MCF 10A (cell line): ENCODE measurements at regions not wholly inside any gene's neighbourhood (a gene's known extent, or its start where the extent isn't known, plus 50 kb on each side); places are given as distances from the start of the nearest gene placed in this dataset.
A peak's percentile ranks its signal among the peaks of the same experiment; 100 is the strongest.
"Not testable (repeated sequence)": the region's sequence is repeated elsewhere in the genome, so short reads cannot be mapped to it uniquely, and the experiment has no call there.

ENCODE experiments used
- BruUV-seq: library from RNA; stranded (reverse); fragments of 400-500 nt; replicated peaks from 2 replicates; lab custom pipeline; 2021; lab: Mats Ljungman, UMichigan
- CTCF ChIA-PET: fragments of 300-600 bp; sonication (Branson Sonifier 250); formaldehyde crosslinking; extraction: SDS; loops from one replicate; lab custom pipeline; 2021; ENCODE audit warnings: antibody characterized with exemption, inconsistent platforms; lab: Yijun Ruan, JAX
- POLR2A ChIA-PET: fragments of 300-600, 350-650 bp; sonication (Branson Sonifier 250); formaldehyde crosslinking; extraction: SDS; loops from one replicate; lab custom pipeline; 2020; ENCODE audit warnings: antibody characterized with exemption, inconsistent platforms; lab: Yijun Ruan, JAX
- DNase-seq: peaks from one replicate; pipeline ENCODE4 v3.0.0-alpha.2; 2018; ENCODE audit not compliant: unreplicated experiment
- H3K27ac Mint-ChIP-seq: one replicate; pipeline ENCODE4 v1.8.0; 2022; ENCODE audit warnings: mild to moderate bottlenecking, low read depth, mixed read lengths; ENCODE audit not compliant: unreplicated experiment
- H3K27me3 Mint-ChIP-seq: one replicate; pipeline ENCODE4 v1.8.0; 2022; ENCODE audit warnings: mixed read lengths; ENCODE audit not compliant: insufficient read depth, unreplicated experiment
- H3K36me3 Mint-ChIP-seq: one replicate; pipeline ENCODE4 v1.8.0; 2022; ENCODE audit warnings: mild to moderate bottlenecking, moderate library complexity, mixed read lengths; ENCODE audit not compliant: insufficient read depth, unreplicated experiment
- H3K4me1 Mint-ChIP-seq: one replicate; pipeline ENCODE4 v1.8.0; 2022; ENCODE audit warnings: mixed read lengths; ENCODE audit not compliant: insufficient read depth, unreplicated experiment
- H3K4me3 Mint-ChIP-seq: one replicate; pipeline ENCODE4 v1.8.0; 2022; ENCODE audit warnings: mild to moderate bottlenecking, moderate library complexity, mixed read lengths; ENCODE audit not compliant: unreplicated experiment
- H3K9me3 Mint-ChIP-seq: one replicate; pipeline ENCODE4 v1.8.0; 2022; ENCODE audit warnings: mixed read lengths; ENCODE audit not compliant: unreplicated experiment
- intact Hi-C: fragments of 100-400 bp; cut with micrococcal nuclease; formaldehyde crosslinking; loops from 2 replicates; pipeline ENCODE4 v1.14.1; 2022
- TF ChIP-seq, protein P1 (sequence below): fragments of 200-600 bp; IDR thresholded peaks from one replicate; pipeline ENCODE4 v1.8.0; 2022; ENCODE audit warnings: antibody characterized with exemption, mild to moderate bottlenecking; ENCODE audit not compliant: unreplicated experiment

DNA sequence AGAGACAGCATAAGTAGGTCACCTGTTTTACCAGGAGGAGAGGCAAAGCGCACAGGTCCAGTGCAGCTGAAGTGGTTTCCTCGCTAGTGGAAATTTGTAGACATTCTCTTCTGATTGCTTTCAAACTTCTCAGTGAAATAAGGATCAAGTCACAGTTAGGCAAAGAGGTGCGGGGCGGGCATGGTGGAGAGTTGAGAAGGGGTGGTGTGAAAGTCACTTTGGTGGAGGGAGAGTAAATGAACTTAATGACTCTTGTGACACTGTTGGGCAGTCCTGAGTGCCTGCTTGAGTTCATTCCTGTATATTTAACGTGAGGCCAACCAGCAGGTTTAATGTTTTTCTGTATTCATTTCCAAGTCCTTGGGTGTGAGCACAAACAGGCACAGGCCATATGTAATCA is 235.6 kb downstream of the TRIML1 start:
- ChIA-PET POLR2A (no interaction called here), CTCF (interaction anchor here (1.0 kb wide), 1 partner anchor 766 kb away, joined by 4 read pairs; no protein-coding TSS in a partner anchor)
- no peak overlapping the region for H3K4me3 Mint-ChIP-seq
- intact Hi-C loops, result loop anchor here (10.0 kb wide), 1 partner anchor 1420 kb away; no protein-coding TSS in a partner anchor
- DNase-seq, result no peak
- H3K36me3 Mint-ChIP-seq, result no peaks in the 10 kb centered on the region
- H3K27me3 Mint-ChIP-seq, result no peaks in the 10 kb centered on the region
- no TSS peak for BruUV-seq
- peaks cover 5% of the 10 kb centered on the region for H3K4me1 Mint-ChIP-seq
- TF ChIP-seq, protein P1, sequence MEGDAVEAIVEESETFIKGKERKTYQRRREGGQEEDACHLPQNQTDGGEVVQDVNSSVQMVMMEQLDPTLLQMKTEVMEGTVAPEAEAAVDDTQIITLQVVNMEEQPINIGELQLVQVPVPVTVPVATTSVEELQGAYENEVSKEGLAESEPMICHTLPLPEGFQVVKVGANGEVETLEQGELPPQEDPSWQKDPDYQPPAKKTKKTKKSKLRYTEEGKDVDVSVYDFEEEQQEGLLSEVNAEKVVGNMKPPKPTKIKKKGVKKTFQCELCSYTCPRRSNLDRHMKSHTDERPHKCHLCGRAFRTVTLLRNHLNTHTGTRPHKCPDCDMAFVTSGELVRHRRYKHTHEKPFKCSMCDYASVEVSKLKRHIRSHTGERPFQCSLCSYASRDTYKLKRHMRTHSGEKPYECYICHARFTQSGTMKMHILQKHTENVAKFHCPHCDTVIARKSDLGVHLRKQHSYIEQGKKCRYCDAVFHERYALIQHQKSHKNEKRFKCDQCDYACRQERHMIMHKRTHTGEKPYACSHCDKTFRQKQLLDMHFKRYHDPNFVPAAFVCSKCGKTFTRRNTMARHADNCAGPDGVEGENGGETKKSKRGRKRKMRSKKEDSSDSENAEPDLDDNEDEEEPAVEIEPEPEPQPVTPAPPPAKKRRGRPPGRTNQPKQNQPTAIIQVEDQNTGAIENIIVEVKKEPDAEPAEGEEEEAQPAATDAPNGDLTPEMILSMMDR, result no peak
- peaks cover 15% of the 10 kb centered on the region for H3K9me3 Mint-ChIP-seq
- peak overlapping the region; percentile 2 for H3K27ac Mint-ChIP-seq

DNA sequence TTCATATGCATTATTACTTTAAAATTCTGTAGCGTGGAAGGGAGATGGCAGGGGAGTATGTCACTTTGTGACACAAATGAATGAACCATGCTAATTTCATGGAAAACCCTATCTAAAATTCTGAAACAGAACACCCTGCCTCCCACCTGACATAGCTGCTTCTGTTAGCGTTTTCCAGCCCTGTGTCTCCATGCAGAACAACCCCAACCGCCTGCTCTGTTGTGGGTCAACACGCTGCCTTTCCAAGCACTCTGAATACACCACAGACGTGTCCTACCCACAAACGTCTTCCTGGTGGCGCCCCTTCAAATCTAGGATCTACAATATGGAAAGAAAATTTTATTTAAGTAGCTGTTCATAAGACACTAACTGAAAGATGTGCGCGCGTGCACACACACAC is 238.6 kb downstream of the TRIML1 start:
- no peak overlapping the region for H3K27ac Mint-ChIP-seq
- TF ChIP-seq, protein P1, result no peak
- ChIA-PET POLR2A (no interaction called here), CTCF (no interaction called here)
- H3K4me3 Mint-ChIP-seq, result no peak overlapping the region
- no peaks in the 10 kb centered on the region for H3K27me3 Mint-ChIP-seq
- DNase-seq, result no peak
- H3K36me3 Mint-ChIP-seq, result no peaks in the 10 kb centered on the region
- intact Hi-C loops, result loop anchor here (10.0 kb wide), 1 partner anchor 1417 kb away; no protein-coding TSS in a partner anchor
- peaks cover 2% of the 10 kb centered on the region for H3K4me1 Mint-ChIP-seq
- no TSS peak for BruUV-seq
- H3K9me3 Mint-ChIP-seq, result peaks cover 21% of the 10 kb centered on the region

DNA sequence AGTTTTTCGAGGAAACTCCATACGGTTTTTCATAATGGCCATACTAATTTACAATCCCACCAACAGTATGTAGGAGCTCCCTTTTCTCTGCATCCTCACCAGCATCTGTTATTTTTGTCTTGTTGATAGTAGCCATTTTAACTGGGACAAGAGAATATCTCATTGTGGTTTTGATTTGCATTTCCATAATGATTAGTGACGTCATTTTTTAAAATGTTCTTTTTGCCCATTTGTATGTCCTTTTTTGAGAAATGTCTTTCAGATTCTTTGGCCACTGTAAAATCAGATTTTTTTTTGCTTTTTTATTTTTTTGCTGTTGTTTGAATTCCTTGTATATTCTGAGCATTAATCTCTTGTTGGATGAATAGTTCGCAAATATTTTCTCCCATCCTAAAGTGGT is 243.9 kb downstream of the TRIML1 start:
- Mint-ChIP-seq H3K4me1 (peaks cover 8% of the 10 kb centered on the region), H3K9me3 (peaks cover 22% of the 10 kb centered on the region), H3K27ac (no peak overlapping the region), H3K4me3 (no peak overlapping the region), H3K27me3 (no peaks in the 10 kb centered on the region), H3K36me3 (no peaks in the 10 kb centered on the region)
- DNase-seq, result no peak
- TF ChIP-seq, protein P1, result no peak
- CTCF ChIA-PET, result no interaction called here
- BruUV-seq, result no TSS peak
- intact Hi-C loops, result no loop called here
- POLR2A ChIA-PET, result interaction anchor here (0.6 kb wide), 1 partner anchor 596 kb away, joined by 3 read pairs; no protein-coding TSS in a partner anchor

DNA sequence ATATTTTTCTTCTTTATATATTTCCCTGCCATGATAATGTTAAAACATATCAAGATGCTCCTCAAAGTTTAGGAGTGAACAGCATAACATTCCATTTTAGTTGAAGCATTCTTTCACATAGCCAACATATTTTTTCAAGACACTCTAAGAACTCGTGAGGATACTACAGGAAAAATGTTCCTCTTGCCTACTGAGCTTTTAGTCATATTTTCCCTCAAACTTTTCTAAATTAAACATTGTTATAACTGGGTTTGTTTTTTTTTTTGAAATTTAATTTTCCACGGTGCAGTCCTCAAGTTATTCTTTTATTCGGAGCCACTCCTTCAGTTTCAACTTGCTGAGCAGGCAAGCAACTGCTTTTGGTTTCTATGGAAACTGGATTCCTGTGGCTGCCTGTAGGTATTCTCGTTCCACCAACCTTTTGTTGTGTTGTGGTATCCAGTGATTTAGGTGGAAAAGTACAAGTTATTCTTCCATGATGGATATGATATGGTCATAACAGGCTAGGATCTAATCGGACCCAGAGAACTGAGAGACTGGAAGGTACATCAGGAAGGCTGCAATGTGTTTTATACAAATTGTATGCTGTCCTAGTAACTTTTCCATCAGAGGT is 248.0 kb downstream of the TRIML1 start:
- DNase-seq, result peak; percentile 19
- peaks cover 8% of the 10 kb centered on the region for H3K4me1 Mint-ChIP-seq
- POLR2A ChIA-PET, result no interaction called here
- CTCF ChIA-PET, result interaction anchor here (0.8 kb wide), 1 partner anchor 229 kb away, joined by 5 read pairs; no protein-coding TSS in a partner anchor
- no peaks in the 10 kb centered on the region for H3K36me3 Mint-ChIP-seq
- TF ChIP-seq, protein P1, result no peak
- peak overlapping the region; percentile 91 for H3K27ac Mint-ChIP-seq
- no peaks in the 10 kb centered on the region for H3K27me3 Mint-ChIP-seq
- intact Hi-C loops, result no loop called here
- BruUV-seq, result no TSS peak
- peak overlapping the region; percentile 45 for H3K4me3 Mint-ChIP-seq
- H3K9me3 Mint-ChIP-seq, result peaks cover 14% of the 10 kb centered on the region

DNA sequence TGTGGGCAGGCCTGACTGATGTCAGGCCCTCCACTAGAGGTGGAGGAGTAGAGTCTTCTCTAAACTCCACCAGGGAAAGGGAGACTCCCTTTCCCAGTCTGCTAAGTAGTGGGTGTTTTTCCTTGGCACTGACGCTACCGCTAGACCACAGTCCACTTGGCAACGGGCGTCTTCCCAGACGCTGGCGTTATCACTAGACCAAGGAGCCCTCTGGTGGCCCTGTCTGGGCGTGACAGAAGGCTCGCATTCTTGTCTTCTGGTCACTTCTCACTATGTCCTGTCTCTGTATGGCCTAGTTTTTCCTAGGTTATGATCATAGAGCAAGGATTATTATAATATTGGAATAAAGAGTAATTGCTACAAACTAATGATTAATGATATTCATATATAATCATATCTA is 252.1 kb downstream of the TRIML1 start:
- H3K9me3 Mint-ChIP-seq, BruUV-seq, DNase-seq, H3K27me3 Mint-ChIP-seq, H3K27ac Mint-ChIP-seq, CTCF ChIA-PET, H3K4me1 Mint-ChIP-seq, H3K36me3 Mint-ChIP-seq, H3K4me3 Mint-ChIP-seq, intact Hi-C loops, POLR2A ChIA-PET: not testable (repeated sequence)
